CD4-positive, CD25-positive, alpha-beta regulatory T cell (primary cell): ENCODE measurements at regions not wholly inside any gene's neighbourhood (a gene's known extent, or its start where the extent isn't known, plus 50 kb on each side); places are given as distances from the start of the nearest gene placed in this dataset.

Experiments
- ATAC-seq, 2 donors: fragments of 150-1000 bp; cut with Tn5 transposase; one replicate each; pipeline ENCODE4 v1.10.0; 2021; ENCODE audit warnings: low read depth in 2 of 2, moderate number of reproducible peaks in 2 of 2, moderate library complexity in 1 of 2
- DNase-seq, 3 donors: peaks; one replicate each; pipeline versions ENCODE4 v3.0.0 to v3.0.0-alpha.2; 2012 to 2022; ENCODE audit warnings: mixed read lengths in 1 of 3
- H3K27ac ChIP-seq: one replicate; pipeline ENCODE4 v1.7.0; 2013; ENCODE audit warnings: mild to moderate bottlenecking, low read length; ENCODE audit not compliant: insufficient read depth, poor library complexity, severe bottlenecking
- H3K27me3 ChIP-seq: one replicate; pipeline ENCODE4 v1.7.0; 2013; ENCODE audit warnings: low read length; ENCODE audit not compliant: control insufficient read depth, insufficient read depth
- H3K36me3 ChIP-seq: one replicate; pipeline ENCODE4 v1.7.0; 2013; ENCODE audit warnings: mild to moderate bottlenecking, low read length, moderate library complexity; ENCODE audit not compliant: control insufficient read depth, insufficient read depth
- H3K4me1 ChIP-seq: 2 replicates; pipeline ENCODE4 v1.7.0; 2013; ENCODE audit warnings: mild to moderate bottlenecking, low read length; ENCODE audit not compliant: insufficient read depth, control insufficient read depth, poor library complexity, severe bottlenecking
- H3K4me3 ChIP-seq: one replicate; pipeline ENCODE4 v1.7.0; 2013; ENCODE audit warnings: low read depth, mild to moderate bottlenecking, low read length, moderate library complexity
- H3K9me3 ChIP-seq, 2 experiments: 1 replicate in 1 of 2; 2 replicates in 1 of 2; pipeline ENCODE4 v1.7.0; 2013; ENCODE audit warnings: low read length in 2 of 2, mild to moderate bottlenecking in 1 of 2, moderate library complexity in 1 of 2; ENCODE audit not compliant: control insufficient read depth in 2 of 2
- H3K27ac Mint-ChIP-seq, 3 donors: one replicate each; pipeline ENCODE4 v1.8.0; 2020 to 2022; ENCODE audit warnings: mild to moderate bottlenecking in 3 of 3, mixed read lengths in 3 of 3, moderate library complexity in 2 of 3
- H3K27me3 Mint-ChIP-seq: one replicate; pipeline ENCODE4 v1.8.0; 2022; ENCODE audit warnings: mild to moderate bottlenecking, mixed read lengths
- H3K36me3 Mint-ChIP-seq: one replicate; pipeline ENCODE4 v1.8.0; 2020; ENCODE audit warnings: mixed read lengths
- H3K4me1 Mint-ChIP-seq, 4 donors: one replicate each; pipeline ENCODE4 v1.8.0; 2020 to 2022; ENCODE audit warnings: mixed read lengths in 4 of 4, mild to moderate bottlenecking in 1 of 4
- H3K4me3 Mint-ChIP-seq, 4 donors: one replicate each; pipeline ENCODE4 v1.8.0; 2020 to 2022; ENCODE audit warnings: mild to moderate bottlenecking in 4 of 4, mixed read lengths in 4 of 4, moderate library complexity in 3 of 4
- H3K9me3 Mint-ChIP-seq, 7 donors: one replicate each; pipeline ENCODE4 v1.8.0; 2020 to 2022; ENCODE audit warnings: mixed read lengths in 7 of 7, mild to moderate bottlenecking in 3 of 7, moderate library complexity in 2 of 7

DNA sequence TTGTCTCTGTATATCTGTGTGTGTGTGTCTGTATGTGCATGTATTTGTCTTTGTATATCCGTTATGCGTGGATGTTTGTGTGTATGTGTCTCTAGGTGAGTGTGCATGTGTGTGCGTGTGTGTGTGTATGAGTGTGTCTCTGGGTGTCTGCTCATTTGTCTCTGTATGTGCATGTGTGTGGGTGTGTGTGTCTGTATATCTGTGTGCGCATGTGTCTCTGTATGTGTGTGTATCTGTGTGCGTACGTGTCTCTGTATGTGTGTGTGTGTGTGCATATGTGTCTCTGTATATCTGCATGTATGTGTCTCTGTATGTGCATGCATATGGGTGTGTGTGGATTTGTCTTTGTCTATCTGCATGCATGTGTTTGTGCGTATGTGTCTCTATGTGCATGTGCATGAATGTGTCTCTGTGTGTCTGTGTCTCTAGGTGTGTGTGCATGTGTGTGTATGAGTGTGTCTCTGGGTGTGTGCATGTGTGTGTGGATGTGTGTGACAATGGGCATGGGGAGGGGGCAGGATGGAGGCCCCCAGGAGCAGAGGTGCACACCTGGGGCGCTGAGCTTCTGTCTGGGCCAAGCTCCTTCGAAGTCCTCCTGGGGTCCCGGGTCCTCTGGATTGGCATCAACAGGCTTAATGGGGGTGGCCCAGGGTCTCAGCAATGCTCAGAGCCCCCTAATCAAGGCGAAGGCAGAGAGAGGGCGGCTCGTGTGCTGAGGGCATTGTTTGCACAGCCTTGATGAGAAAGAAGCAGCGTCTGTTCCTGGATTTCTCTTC is 373.4 kb upstream of the IRX4 start:
- no peak overlapping the region for H3K4me3 ChIP-seq
- H3K4me1 ChIP-seq, result no peaks in the 10 kb centered on the region
- Mint-ChIP-seq H3K4me3 (no peak overlapping the region), H3K36me3 (no peaks in the 10 kb centered on the region), H3K27ac (no peak overlapping the region), H3K4me1 (peaks cover 0 to 6% (median 1%) of the 10 kb centered on the region in 4 donors), H3K9me3 (peaks cover 0 to 4% (median 0%) of the 10 kb centered on the region in 7 donors), H3K27me3 (no peaks in the 10 kb centered on the region)
- no peaks in the 10 kb centered on the region for H3K9me3 ChIP-seq
- H3K27ac ChIP-seq, result no peak overlapping the region
- no peak for DNase-seq
- H3K27me3 ChIP-seq, result no peaks in the 10 kb centered on the region
- no peak for ATAC-seq
- no peaks in the 10 kb centered on the region for H3K36me3 ChIP-seq

DNA sequence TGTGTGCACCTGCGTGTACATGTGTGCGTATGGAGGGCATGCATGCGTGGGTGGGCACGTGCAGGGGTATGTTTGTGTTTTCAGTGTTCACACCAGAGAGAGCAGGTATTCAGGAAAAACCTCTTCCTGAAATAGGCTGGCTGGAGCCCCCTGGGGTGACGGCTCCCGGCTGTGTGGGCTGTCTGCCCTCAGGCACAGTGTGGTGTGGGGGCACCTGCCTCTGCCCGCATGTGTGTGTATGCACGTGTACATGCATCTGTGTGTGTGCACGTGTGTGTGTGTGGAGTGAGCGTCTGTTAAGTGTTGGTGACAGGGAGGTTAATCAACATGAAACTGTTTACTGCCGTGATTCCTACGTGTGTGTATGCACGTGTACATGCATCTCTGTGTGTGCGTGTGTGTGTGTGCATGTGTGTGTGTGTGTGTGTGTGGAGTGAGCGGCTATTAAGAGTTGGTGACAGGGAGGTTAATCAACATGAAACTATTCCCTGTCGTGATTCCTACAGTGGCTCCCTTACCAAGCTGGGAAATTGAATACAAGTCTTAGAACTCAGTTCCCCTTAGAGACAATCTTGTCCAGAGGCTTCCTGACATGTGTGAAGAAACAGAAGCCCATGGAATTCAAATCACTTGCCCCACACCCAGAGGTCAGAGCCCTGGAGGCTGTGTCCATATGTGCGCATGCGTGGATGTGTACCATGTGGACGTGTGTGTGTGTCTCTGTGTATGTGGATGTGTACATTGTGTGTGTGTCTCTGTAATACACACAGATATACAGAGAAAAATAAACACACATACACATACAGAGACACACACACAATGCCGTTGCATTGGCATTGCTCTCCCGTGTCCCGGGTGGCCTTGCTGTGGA is 372.4 kb upstream of the IRX4 start:
- ATAC-seq, result no peak
- H3K4me1 Mint-ChIP-seq, result peaks cover 0 to 6% (median 1%) of the 10 kb centered on the region in 4 donors
- peaks cover 0 to 2% (median 0%) of the 10 kb centered on the region in 7 donors for H3K9me3 Mint-ChIP-seq
- Histone ChIP-seq H3K27ac (no peak overlapping the region), H3K9me3 (no peaks in the 10 kb centered on the region), H3K36me3 (no peaks in the 10 kb centered on the region), H3K4me3 (no peak overlapping the region), H3K4me1 (no peaks in the 10 kb centered on the region), H3K27me3 (no peaks in the 10 kb centered on the region)
- DNase-seq, result no peak
- no peaks in the 10 kb centered on the region for H3K27me3 Mint-ChIP-seq
- H3K27ac Mint-ChIP-seq, result peak overlapping the region in 1 of 3 donors; percentile 52
- no peak overlapping the region for H3K4me3 Mint-ChIP-seq
- H3K36me3 Mint-ChIP-seq, result no peaks in the 10 kb centered on the region

DNA sequence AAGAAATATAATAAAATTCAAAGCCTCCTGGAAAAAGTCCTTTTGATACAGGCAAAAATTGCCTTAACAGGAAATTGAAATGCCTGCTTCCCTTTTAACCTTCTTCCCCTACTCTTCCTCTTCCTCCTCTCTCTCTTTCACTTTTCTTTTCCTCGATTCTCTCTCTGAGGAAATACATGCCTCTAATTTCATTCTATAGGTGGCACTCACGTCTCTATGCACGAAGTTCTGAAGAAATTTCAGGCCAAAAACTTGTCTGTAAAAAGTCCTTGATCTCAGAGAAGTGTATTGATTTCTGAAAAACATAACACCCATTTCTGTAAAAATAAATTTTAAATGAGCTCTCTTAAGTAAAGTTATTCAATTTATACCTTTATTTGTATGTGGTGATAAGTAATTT is 371.7 kb upstream of the IRX4 start:
- H3K4me3 Mint-ChIP-seq, result no peak overlapping the region
- Histone ChIP-seq H3K27me3 (no peaks in the 10 kb centered on the region), H3K9me3 (no peaks in the 10 kb centered on the region), H3K27ac (no peak overlapping the region), H3K36me3 (no peaks in the 10 kb centered on the region), H3K4me3 (no peak overlapping the region), H3K4me1 (no peaks in the 10 kb centered on the region)
- H3K27me3 Mint-ChIP-seq, result no peaks in the 10 kb centered on the region
- H3K36me3 Mint-ChIP-seq, result no peaks in the 10 kb centered on the region
- peaks cover 0 to 2% (median 0%) of the 10 kb centered on the region in 7 donors for H3K9me3 Mint-ChIP-seq
- ATAC-seq (no peak), DNase-seq (no peak)
- peaks cover 0 to 6% (median 1%) of the 10 kb centered on the region in 4 donors for H3K4me1 Mint-ChIP-seq
- H3K27ac Mint-ChIP-seq, result no peak overlapping the region

DNA sequence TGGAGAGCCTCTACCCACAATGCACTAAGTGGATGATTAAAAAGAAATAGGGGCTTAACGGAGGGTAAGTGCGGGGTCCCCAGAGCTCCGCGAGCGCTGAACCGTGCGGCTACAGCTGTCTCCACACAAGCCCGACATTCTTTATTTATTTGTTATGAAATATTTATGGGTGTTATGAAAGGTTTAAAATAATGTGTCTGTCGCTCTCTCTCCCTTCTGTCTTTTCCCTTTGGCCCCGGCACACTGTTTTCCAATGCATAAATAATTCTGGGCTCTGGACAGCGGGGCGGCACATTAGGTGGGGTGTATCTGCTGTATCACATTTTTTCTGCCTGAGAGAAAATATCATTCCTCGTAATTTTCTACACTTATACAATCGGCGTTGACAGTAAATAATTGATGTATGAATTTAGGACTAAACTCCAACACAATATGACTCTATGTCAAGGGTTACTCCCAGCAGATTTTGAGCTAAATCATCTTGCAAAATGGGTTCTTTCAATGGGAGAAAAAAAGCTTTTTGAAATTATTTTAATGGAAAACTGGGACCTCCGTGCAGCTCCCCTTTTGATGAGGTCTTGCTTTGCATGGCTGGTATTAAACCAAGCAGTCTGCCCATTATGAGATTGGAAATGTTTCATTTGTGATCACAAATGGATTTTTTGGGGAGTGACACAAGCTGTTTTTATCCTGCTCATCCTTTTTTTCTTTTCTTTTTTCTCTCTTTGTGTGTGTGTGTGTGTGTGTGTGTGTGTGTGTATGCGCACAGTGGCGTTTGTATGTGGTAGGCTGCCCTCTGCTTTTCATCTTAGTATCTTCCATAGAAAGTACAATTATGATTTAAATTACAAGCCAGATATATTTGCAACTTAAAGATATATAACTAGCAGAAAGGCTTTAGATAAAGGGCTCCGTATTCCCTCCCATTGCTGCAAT is 370.6 kb upstream of the IRX4 start:
- DNase-seq (no peak), ATAC-seq (no peak)
- Mint-ChIP-seq H3K27me3 (no peaks in the 10 kb centered on the region), H3K9me3 (peaks cover 0 to 2% (median 0%) of the 10 kb centered on the region in 7 donors), H3K4me3 (no peak overlapping the region), H3K4me1 (peaks cover 0 to 6% (median 1%) of the 10 kb centered on the region in 4 donors), H3K36me3 (no peaks in the 10 kb centered on the region), H3K27ac (no peak overlapping the region)
- Histone ChIP-seq H3K36me3 (no peaks in the 10 kb centered on the region), H3K27me3 (no peaks in the 10 kb centered on the region), H3K4me1 (no peaks in the 10 kb centered on the region), H3K27ac (no peak overlapping the region), H3K4me3 (no peak overlapping the region), H3K9me3 (no peaks in the 10 kb centered on the region)

DNA sequence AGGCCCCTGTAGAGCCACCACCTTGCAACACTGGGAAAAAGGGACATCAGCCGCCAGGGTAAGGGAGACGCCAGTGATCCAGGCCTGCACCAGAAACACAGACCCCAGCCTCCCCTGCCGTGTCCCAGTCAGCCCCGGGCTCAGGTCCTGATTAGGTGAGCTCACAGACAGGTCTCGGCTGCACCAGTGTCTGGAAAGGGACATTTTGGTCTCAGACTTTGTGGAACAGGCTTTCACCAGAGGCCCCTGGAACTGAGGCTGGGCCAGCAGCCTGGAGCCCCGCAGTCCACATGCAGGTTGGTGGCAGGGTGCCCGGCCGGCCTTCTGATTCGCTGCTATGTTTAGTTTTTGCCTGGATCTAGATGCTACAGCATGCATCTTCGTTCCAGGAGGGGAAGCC is 369.0 kb upstream of the IRX4 start:
- Mint-ChIP-seq H3K36me3 (no peaks in the 10 kb centered on the region), H3K4me3 (no peak overlapping the region), H3K4me1 (peaks cover 0 to 6% (median 1%) of the 10 kb centered on the region in 4 donors), H3K27ac (no peak overlapping the region), H3K9me3 (peaks cover 0 to 3% (median 0%) of the 10 kb centered on the region in 7 donors), H3K27me3 (no peaks in the 10 kb centered on the region)
- no peaks in the 10 kb centered on the region for H3K36me3 ChIP-seq
- H3K4me3 ChIP-seq, result no peak overlapping the region
- no peak overlapping the region for H3K27ac ChIP-seq
- H3K27me3 ChIP-seq, result no peaks in the 10 kb centered on the region
- ATAC-seq, result no peak
- DNase-seq, result no peak
- H3K9me3 ChIP-seq, result no peaks in the 10 kb centered on the region
- no peaks in the 10 kb centered on the region for H3K4me1 ChIP-seq

DNA sequence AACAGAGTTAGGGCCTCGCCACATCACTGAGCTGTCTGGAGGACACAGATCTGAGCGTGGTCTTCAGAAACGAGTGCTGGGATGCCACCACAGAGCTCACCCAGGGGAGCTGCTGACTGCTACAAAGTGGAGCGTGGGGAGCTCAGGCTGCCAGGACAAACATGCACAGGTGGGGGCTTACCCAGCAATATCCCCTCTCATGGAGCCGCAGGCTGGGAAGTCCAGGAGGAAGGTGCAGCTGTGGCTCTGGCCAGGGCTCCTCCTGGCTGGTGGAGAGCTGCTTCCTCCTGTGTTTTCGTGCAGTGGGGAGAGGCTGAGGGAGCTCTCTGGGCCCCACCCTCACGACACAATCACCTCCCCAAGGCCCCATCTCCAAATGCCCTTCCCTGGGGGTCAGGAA is 368.6 kb upstream of the IRX4 start:
- no peaks in the 10 kb centered on the region for H3K4me1 ChIP-seq
- peaks cover 0 to 3% (median 0%) of the 10 kb centered on the region in 7 donors for H3K9me3 Mint-ChIP-seq
- no peaks in the 10 kb centered on the region for H3K27me3 ChIP-seq
- H3K27me3 Mint-ChIP-seq, result no peaks in the 10 kb centered on the region
- H3K36me3 ChIP-seq, result no peaks in the 10 kb centered on the region
- H3K27ac Mint-ChIP-seq, result no peak overlapping the region
- H3K4me3 ChIP-seq, result no peak overlapping the region
- H3K4me3 Mint-ChIP-seq, result no peak overlapping the region
- no peak for ATAC-seq
- no peak overlapping the region for H3K27ac ChIP-seq
- H3K9me3 ChIP-seq, result no peaks in the 10 kb centered on the region
- DNase-seq, result no peak
- no peaks in the 10 kb centered on the region for H3K36me3 Mint-ChIP-seq
- peaks cover 0 to 6% (median 1%) of the 10 kb centered on the region in 4 donors for H3K4me1 Mint-ChIP-seq

DNA sequence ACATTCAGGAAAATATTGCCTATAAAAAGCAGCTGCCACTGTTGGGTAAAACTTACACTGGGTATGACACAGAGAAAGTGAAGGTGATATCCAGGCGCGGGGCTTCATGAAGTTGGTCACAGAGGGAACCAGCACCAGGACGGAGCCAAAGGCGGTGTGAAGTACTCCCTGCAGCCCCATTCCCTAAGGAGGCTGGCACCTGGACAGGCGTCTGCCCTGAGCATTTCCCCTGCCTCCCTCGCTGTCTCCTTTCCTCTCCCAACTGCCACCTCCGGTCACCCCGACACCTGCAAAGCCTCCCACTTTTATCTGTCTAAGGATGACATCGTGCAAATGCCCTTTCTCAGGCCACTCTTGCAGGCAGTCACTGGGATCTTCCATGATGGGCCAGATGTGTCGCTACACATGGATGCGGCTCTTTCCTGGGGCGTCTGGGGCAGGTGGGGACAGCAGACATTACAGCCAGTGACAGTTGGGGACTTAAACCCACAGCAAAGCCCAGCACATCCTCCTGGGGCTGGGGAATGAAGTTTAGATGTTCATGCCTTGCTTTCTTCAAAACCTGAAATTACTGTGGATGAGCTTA is 367.7 kb upstream of the IRX4 start:
- Mint-ChIP-seq H3K9me3 (peaks cover 0 to 2% (median 0%) of the 10 kb centered on the region in 7 donors), H3K4me1 (peaks cover 0 to 6% (median 1%) of the 10 kb centered on the region in 4 donors), H3K36me3 (no peaks in the 10 kb centered on the region), H3K4me3 (no peak overlapping the region), H3K27ac (no peak overlapping the region), H3K27me3 (no peaks in the 10 kb centered on the region)
- no peaks in the 10 kb centered on the region for H3K4me1 ChIP-seq
- no peaks in the 10 kb centered on the region for H3K36me3 ChIP-seq
- no peaks in the 10 kb centered on the region for H3K9me3 ChIP-seq
- H3K27me3 ChIP-seq, result no peaks in the 10 kb centered on the region
- H3K27ac ChIP-seq, result no peak overlapping the region
- DNase-seq (no peak), ATAC-seq (no peak)
- H3K4me3 ChIP-seq, result no peak overlapping the region
